Smooth muscle cell (in vitro differentiated cells): ENCODE measurements at regions not wholly inside any gene's neighbourhood (a gene's known extent, or its start where the extent isn't known, plus 50 kb on each side); places are given as distances from the start of the nearest gene placed in this dataset.

Experiments used
- DNase-seq: peaks from one replicate; lab custom pipeline; 2025; ENCODE audit not compliant: unreplicated experiment; lab: John Stamatoyannopoulos, UW
- H2AFZ ChIP-seq: fragments of 200-600 bp; sonication (generic); 2 replicates; pipeline ENCODE4 v1.6.0; 2016; ENCODE audit warnings: antibody characterized with exemption, low read depth, mild to moderate bottlenecking
- H3F3A ChIP-seq: fragments of 200-600 bp; sonication (generic); 2 replicates; pipeline ENCODE4 v1.6.0; 2017; ENCODE audit warnings: antibody characterized with exemption, low read depth
- H3K27ac ChIP-seq: fragments of 200-600 bp; sonication (generic); 2 replicates; pipeline ENCODE4 v1.5.1; 2016; ENCODE audit warnings: low read depth, mild to moderate bottlenecking
- H3K27me3 ChIP-seq: fragments of 200-600 bp; sonication (generic); 2 replicates; pipeline ENCODE4 v1.6.1; 2016; ENCODE audit warnings: low read depth, mild to moderate bottlenecking
- H3K36me3 ChIP-seq: fragments of 200-600 bp; sonication (generic); 2 replicates; pipeline ENCODE4 v1.5.1; 2016; ENCODE audit warnings: low read depth
- H3K4me1 ChIP-seq: fragments of 200-600 bp; sonication (generic); 2 replicates; pipeline ENCODE4 v1.5.1; 2016; ENCODE audit warnings: low read depth
- H3K4me2 ChIP-seq: fragments of 200-600 bp; sonication (generic); 2 replicates; pipeline ENCODE4 v1.6.0; 2016; ENCODE audit warnings: mild to moderate bottlenecking
- H3K4me3 ChIP-seq: fragments of 200-600 bp; sonication (generic); 2 replicates; pipeline ENCODE4 v1.5.1; 2016; ENCODE audit warnings: mild to moderate bottlenecking
- H3K79me2 ChIP-seq: fragments of 200-600 bp; sonication (generic); 2 replicates; pipeline ENCODE4 v1.6.0; 2016; ENCODE audit warnings: low read depth, mild to moderate bottlenecking
- H3K9ac ChIP-seq: fragments of 200-600 bp; sonication (generic); 2 replicates; pipeline ENCODE4 v1.6.0; 2016; ENCODE audit warnings: low read depth
- H3K9me3 ChIP-seq: fragments of 200-600 bp; sonication (generic); replicated peaks from 2 replicates; pipeline ENCODE4 v1.5.1; 2016; ENCODE audit warnings: low read depth
- H4K20me1 ChIP-seq: fragments of 200-600 bp; sonication (generic); 2 replicates; pipeline ENCODE4 v1.6.0; 2016; ENCODE audit warnings: low read depth
- CTCF ChIP-seq: fragments of 200-600 bp; sonication (generic); IDR thresholded peaks from 2 replicates; pipeline ENCODE4 v1.5.1; 2017; ENCODE audit warnings: borderline replicate concordance, mild to moderate bottlenecking, antibody characterized with exemption; ENCODE audit not compliant: insufficient read depth, poor library complexity, severe bottlenecking
- WGBS: methylation state at CpG from one replicate; pipeline ENCODE4 v1.1.7; 2016; ENCODE audit warnings: low lambda C conversion rate; 5-methylcytosine and 5-hydroxymethylcytosine counted together

GRCh38 chr10:9910446-9910845 lies 1107.2 kb upstream of the CELF2 start:
- 100% methylated on average over 1 of the region's 1 CpG for whole genome bisulfite sequencing
- Histone ChIP-seq H3K4me3 (no peak overlapping the region), H3K27ac (no peak overlapping the region), H4K20me1 (no peaks in the 10 kb centered on the region), H3F3A (no peaks in the 10 kb centered on the region), H3K27me3 (no peaks in the 10 kb centered on the region), H3K9me3 (no peaks in the 10 kb centered on the region), H3K4me1 (no peaks in the 10 kb centered on the region), H3K36me3 (no peaks in the 10 kb centered on the region), H3K9ac (no peak overlapping the region), H3K4me2 (no peak overlapping the region), H2AFZ (no peak overlapping the region), H3K79me2 (no peaks in the 10 kb centered on the region)
- no peak for DNase-seq
- no peak for TF ChIP-seq CTCF

DNA sequence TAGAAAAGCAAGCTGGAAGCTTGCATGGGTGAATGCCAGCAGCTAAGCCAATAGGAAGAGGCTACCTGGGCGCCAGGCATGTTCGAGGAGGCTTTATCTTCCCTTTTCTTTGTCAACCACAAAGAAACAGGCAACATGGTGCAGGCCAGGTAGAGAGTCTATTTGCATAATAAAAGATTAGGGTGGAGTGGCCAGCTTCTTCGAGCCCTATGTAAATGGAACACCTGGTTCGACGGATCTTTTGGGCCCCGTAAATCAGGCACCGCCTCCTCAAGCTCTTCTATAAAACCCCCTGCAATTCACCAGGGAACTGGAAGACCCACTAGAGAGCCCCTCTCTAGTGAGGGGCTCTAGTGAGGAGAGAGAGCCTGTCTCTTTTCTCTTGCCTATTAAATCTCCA lies 1106.2 kb upstream of the CELF2 start:
- no peak overlapping the region for H3K4me2 ChIP-seq
- 58% methylated on average over 7 of the region's 7 CpGs for WGBS
- no peaks in the 10 kb centered on the region for H3K36me3 ChIP-seq
- no peaks in the 10 kb centered on the region for H3K27me3 ChIP-seq
- no peak for DNase-seq
- no peak overlapping the region for H3K4me3 ChIP-seq
- no peaks in the 10 kb centered on the region for H3F3A ChIP-seq
- no peak for TF ChIP-seq CTCF
- no peak overlapping the region for H2AFZ ChIP-seq
- no peaks in the 10 kb centered on the region for H4K20me1 ChIP-seq
- H3K4me1 ChIP-seq: no peaks in the 10 kb centered on the region
- no peak overlapping the region for H3K9ac ChIP-seq
- no peaks in the 10 kb centered on the region for H3K9me3 ChIP-seq
- H3K27ac ChIP-seq: no peak overlapping the region
- no peaks in the 10 kb centered on the region for H3K79me2 ChIP-seq

DNA sequence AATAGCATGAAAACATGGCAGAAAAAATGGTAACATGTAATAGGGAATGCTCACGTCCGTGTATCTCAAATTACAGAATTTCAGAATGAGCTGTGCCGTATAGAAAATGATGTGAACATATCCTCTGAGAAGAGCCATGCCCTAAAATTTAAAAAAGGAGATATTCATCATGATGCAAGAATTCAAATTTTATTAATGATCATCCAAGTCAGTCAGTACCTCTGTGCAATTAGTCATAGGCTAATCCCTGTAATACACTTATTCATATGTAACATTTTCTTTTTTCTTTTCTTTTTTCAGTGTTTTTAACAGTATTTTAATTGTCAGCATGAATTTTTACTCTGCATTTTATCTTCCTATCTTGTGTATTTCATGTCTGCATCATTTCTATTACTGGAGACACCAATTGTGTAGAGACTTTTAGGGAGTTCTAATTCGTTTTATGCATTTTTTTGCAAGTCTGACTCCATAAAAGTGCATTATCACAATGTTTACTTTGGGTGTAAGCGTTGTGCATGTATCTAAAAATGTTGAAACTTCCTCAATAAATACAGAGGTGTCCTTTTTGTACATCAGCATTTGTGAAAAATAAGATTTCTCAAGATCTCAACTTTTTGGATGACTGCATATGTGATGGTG lies 1103.7 kb upstream of the CELF2 start:
- no peak overlapping the region for H3K27ac ChIP-seq
- no peaks in the 10 kb centered on the region for H3K36me3 ChIP-seq
- WGBS: 60% methylated on average over 5 of the region's 5 CpGs
- TF ChIP-seq CTCF: no peak
- DNase-seq: no peak
- H3K27me3 ChIP-seq: no peaks in the 10 kb centered on the region
- H3K4me3 ChIP-seq: no peak overlapping the region
- no peak overlapping the region for H3K4me2 ChIP-seq
- H4K20me1 ChIP-seq: no peaks in the 10 kb centered on the region
- H3K79me2 ChIP-seq: no peaks in the 10 kb centered on the region
- H3F3A ChIP-seq: no peaks in the 10 kb centered on the region
- no peak overlapping the region for H3K9ac ChIP-seq
- H3K9me3 ChIP-seq: no peaks in the 10 kb centered on the region
- no peaks in the 10 kb centered on the region for H3K4me1 ChIP-seq
- H2AFZ ChIP-seq: no peak overlapping the region

- Histone ChIP-seq H3K4me3 (no peak overlapping the region), H3F3A (no peaks in the 10 kb centered on the region), H3K9ac (no peak overlapping the region), H3K36me3 (no peaks in the 10 kb centered on the region), H3K4me2 (peak overlapping the region; percentile 70), H2AFZ (peak overlapping the region; percentile 56), H3K27me3 (no peaks in the 10 kb centered on the region), H3K27ac (peak overlapping the region; percentile 70), H3K4me1 (no peaks in the 10 kb centered on the region), H3K9me3 (no peaks in the 10 kb centered on the region), H4K20me1 (no peaks in the 10 kb centered on the region), H3K79me2 (no peaks in the 10 kb centered on the region)
- no peak for DNase-seq
- 36% methylated on average over 4 of the region's 4 CpGs for WGBS
- no peak for TF ChIP-seq CTCF
Observed at GRCh38 chr10:9921544-9921943, 1096.1 kb upstream of the CELF2 start.
